Activated CD4-positive, alpha-beta T cell treated with anti-CD3 and anti-CD28 coated beads for 36 hours (primary cell): ENCODE measurements at regions not wholly inside any gene's neighbourhood (a gene's known extent, or its start where the extent isn't known, plus 50 kb on each side); places are given as distances from the start of the nearest gene placed in this dataset.
"Not testable (repeated sequence)": the region's sequence is repeated elsewhere in the genome, so short reads cannot be mapped to it uniquely, and the experiment has no call there.

Source experiments
- ATAC-seq: fragments of 200-7000 bp; cut with Tn5 transposase; one replicate; pipeline ENCODE4 v1.10.0; 2021; ENCODE audit warnings: mild to moderate bottlenecking, moderate library complexity
- CTCF ChIA-PET: fragments of 350-600 bp; sonication (Branson Sonifier 250); formaldehyde crosslinking; loops from one replicate; lab custom pipeline; 2021; ENCODE audit warnings: antibody characterized with exemption; lab: Charles Lee
- POLR2A ChIA-PET: fragments of 350-600 bp; sonication (Branson Sonifier 250); formaldehyde crosslinking; loops from one replicate; lab custom pipeline; 2021; ENCODE audit warnings: antibody characterized with exemption, inconsistent platforms; lab: Charles Lee
- DNase-seq: peaks from one replicate; pipeline ENCODE4 v3.0.0-alpha.2; 2020
- H3K27ac Mint-ChIP-seq: one replicate; pipeline ENCODE4 v1.8.0; 2021; ENCODE audit warnings: mixed read lengths
- H3K27me3 Mint-ChIP-seq: one replicate; pipeline ENCODE4 v1.8.0; 2021; ENCODE audit warnings: mixed read lengths
- H3K36me3 Mint-ChIP-seq: one replicate; pipeline ENCODE4 v1.8.0; 2021; ENCODE audit warnings: low read depth, mixed read lengths
- H3K4me1 Mint-ChIP-seq: one replicate; pipeline ENCODE4 v1.8.0; 2021; ENCODE audit warnings: mixed read lengths
- H3K4me3 Mint-ChIP-seq: one replicate; pipeline ENCODE4 v1.8.0; 2021; ENCODE audit warnings: mild to moderate bottlenecking, moderate library complexity, mixed read lengths
- H3K9me3 Mint-ChIP-seq: one replicate; pipeline ENCODE4 v1.8.0; 2021; ENCODE audit warnings: low read depth, mixed read lengths
- intact Hi-C, 2 experiments: fragments of 100-400 bp; cut with DNase I in 1 of 2; cut with micrococcal nuclease in 1 of 2; formaldehyde crosslinking; loops; one replicate each; pipeline versions ENCODE4 v1.14.2 to v1.15.1; 2022 to 2024; cut with DNase I, micrococcal nuclease

DNA sequence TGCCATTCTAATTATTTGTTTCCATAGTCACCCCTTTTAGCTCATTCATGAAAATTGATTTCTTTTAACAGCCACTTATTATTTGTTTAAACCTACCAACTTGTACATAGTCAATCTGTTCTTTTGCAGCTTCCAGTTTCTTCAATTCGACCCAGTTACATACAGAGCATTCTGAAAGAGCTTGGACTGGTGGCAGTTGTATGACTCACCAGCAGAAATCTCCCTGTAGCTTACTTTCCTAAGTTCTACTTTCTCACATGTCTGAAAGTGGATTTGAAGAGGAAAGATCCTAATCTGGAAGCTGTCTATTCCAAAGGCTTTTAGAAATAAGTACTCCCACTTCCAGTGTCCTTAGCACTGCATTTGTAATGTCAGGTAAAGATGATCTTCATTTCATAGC lies 447.9 kb downstream of the HTR1B start:
- Mint-ChIP-seq H3K4me3 (no peak overlapping the region), H3K9me3 (peaks cover 8% of the 10 kb centered on the region), H3K27me3 (no peaks in the 10 kb centered on the region), H3K36me3 (no peaks in the 10 kb centered on the region), H3K27ac (no peak overlapping the region), H3K4me1 (no peaks in the 10 kb centered on the region)
- ATAC-seq: no peak
- intact Hi-C loops: no loop called here
- ChIA-PET POLR2A (no interaction called here), CTCF (interaction anchor here (0.6 to 0.7 kb wide), 2 partner anchors 72 to 194 kb away, joined by 3 read pairs; no protein-coding TSS in a partner anchor)
- DNase-seq: no peak

DNA sequence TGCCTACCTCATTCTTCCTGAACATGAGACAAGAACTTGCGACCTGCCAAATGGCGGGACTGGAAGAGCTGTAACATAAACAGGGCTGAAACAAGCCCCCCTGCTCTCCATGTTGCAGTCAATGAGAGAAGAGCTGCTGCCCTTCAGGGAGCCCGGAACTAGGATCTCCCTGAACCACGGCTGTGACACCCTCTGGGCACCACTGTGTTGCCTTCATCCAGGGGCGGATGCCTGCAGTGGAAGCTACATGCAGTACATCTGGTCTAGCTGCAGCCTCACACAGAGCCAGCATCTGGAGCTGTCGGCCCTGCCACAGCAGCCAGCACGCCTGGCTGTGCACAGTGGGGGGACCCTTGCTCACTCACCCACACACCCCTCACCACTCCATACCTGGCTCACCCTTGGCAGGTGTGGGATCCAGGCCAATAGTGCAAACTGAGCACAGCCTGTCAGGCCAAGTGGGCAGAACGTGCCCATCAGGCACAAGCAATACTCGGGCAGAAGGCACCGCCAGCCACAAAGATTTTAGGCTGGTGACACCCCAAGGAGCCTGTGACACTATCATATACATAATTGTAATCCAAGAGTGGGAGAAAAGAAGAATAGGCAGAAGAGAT lies 451.3 kb downstream of the HTR1B start:
- Mint-ChIP-seq H3K27me3 (no peaks in the 10 kb centered on the region), H3K27ac (no peak overlapping the region), H3K36me3 (no peaks in the 10 kb centered on the region), H3K4me3 (no peak overlapping the region), H3K4me1 (no peaks in the 10 kb centered on the region), H3K9me3 (peaks cover 3% of the 10 kb centered on the region)
- POLR2A ChIA-PET: no interaction called here
- CTCF ChIA-PET: no interaction called here
- DNase-seq (no peak), ATAC-seq (no peak)
- intact Hi-C loops: no loop called here

- Mint-ChIP-seq H3K27me3 (no peaks in the 10 kb centered on the region), H3K9me3 (peaks cover 3% of the 10 kb centered on the region), H3K27ac (no peak overlapping the region), H3K4me3 (no peak overlapping the region), H3K36me3 (no peaks in the 10 kb centered on the region), H3K4me1 (no peaks in the 10 kb centered on the region)
- intact Hi-C loops: no loop called here
- ATAC-seq (no peak), DNase-seq (no peak)
- ChIA-PET CTCF (no interaction called here), POLR2A (no interaction called here)
These were observed 452.3 kb downstream of the HTR1B start for GRCh38 chr6:77010931-77011542.

GRCh38 chr6:76992553-76992952 lies 470.7 kb downstream of the HTR1B start:
- Mint-ChIP-seq H3K27ac (no peak overlapping the region), H3K27me3 (no peaks in the 10 kb centered on the region), H3K36me3 (no peaks in the 10 kb centered on the region), H3K4me1 (no peaks in the 10 kb centered on the region), H3K9me3 (peaks cover 3% of the 10 kb centered on the region), H3K4me3 (no peak overlapping the region)
- ATAC-seq: no peak
- CTCF ChIA-PET: no interaction called here
- no peak for DNase-seq
- intact Hi-C loops: no loop called here
- POLR2A ChIA-PET: no interaction called here

GRCh38 chr6:76984572-76984971 lies 478.7 kb downstream of the HTR1B start:
- DNase-seq (no peak), ATAC-seq (no peak)
- H3K4me3 Mint-ChIP-seq: no peak overlapping the region
- CTCF ChIA-PET: no interaction called here
- no peaks in the 10 kb centered on the region for H3K36me3 Mint-ChIP-seq
- POLR2A ChIA-PET: no interaction called here
- no peaks in the 10 kb centered on the region for H3K27me3 Mint-ChIP-seq
- no peaks in the 10 kb centered on the region for H3K4me1 Mint-ChIP-seq
- intact Hi-C loops: no loop called here
- H3K27ac Mint-ChIP-seq: no peak overlapping the region
- H3K9me3 Mint-ChIP-seq: peaks cover 6% of the 10 kb centered on the region

GRCh38 chr6:76982476-76983199 lies 480.7 kb downstream of the HTR1B start:
- no peak overlapping the region for H3K4me3 Mint-ChIP-seq
- H3K9me3 Mint-ChIP-seq: peaks cover 10% of the 10 kb centered on the region
- ChIA-PET CTCF (no interaction called here), POLR2A (no interaction called here)
- no peaks in the 10 kb centered on the region for H3K27me3 Mint-ChIP-seq
- DNase-seq: no peak
- H3K4me1 Mint-ChIP-seq: no peaks in the 10 kb centered on the region
- intact Hi-C loops: no loop called here
- no peak for ATAC-seq
- H3K27ac Mint-ChIP-seq: no peak overlapping the region
- H3K36me3 Mint-ChIP-seq: no peaks in the 10 kb centered on the region

GRCh38 chr6:76972474-76972873 lies 490.8 kb downstream of the HTR1B start:
- Mint-ChIP-seq H3K4me3 (no peak overlapping the region), H3K27me3 (no peaks in the 10 kb centered on the region), H3K36me3 (no peaks in the 10 kb centered on the region), H3K4me1 (no peaks in the 10 kb centered on the region), H3K27ac (no peak overlapping the region), H3K9me3 (peaks cover 9% of the 10 kb centered on the region)
- ATAC-seq (no peak), DNase-seq (no peak)
- intact Hi-C loops: no loop called here
- POLR2A ChIA-PET: no interaction called here
- CTCF ChIA-PET: no interaction called here

- peaks cover 13% of the 10 kb centered on the region for H3K9me3 Mint-ChIP-seq
- H3K27ac Mint-ChIP-seq, H3K27me3 Mint-ChIP-seq, POLR2A ChIA-PET, H3K36me3 Mint-ChIP-seq, intact Hi-C loops, H3K4me1 Mint-ChIP-seq, DNase-seq, H3K4me3 Mint-ChIP-seq, ATAC-seq, CTCF ChIA-PET: not testable (repeated sequence)
These were observed 504.1 kb downstream of the HTR1B start for GRCh38 chr6:76959177-76959576.

DNA sequence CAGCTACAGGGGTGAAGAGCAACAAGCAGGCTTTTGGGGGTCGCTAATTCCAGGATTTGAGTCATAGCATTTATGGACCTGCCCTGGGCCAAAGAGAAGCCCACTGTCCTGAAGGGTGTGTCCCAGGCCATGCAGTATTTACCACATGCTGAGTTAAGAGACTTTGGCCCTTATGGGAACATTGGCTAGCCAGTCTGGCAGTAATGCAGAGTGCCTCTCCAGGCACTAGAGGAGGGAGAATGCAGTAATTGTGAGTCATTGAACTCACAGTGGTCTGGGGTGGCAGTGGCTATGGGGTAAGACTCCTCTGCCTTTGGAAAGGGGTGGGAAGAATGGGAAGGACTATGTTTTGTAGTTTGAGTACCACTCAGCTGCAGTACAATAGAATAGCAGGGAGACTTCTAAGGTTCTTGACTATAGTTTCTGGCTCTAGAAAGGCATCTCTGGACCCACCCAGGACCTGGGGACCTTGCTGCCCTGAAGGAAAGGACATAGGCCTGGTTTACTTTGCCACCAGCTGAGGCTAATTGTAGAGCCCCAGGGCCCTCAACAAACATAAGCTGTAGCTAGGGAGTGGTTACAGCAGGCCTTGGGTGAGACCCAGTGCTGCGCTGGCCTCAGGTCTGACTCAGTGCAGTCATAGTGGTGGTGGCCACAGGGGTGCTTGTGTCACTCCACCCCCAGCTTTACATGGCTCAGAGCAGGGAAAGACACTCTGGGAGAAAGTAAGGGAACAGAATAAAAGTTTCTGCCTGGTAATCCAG lies 520.9 kb downstream of the HTR1B start:
- no peak for DNase-seq
- intact Hi-C loops: no loop called here
- ATAC-seq: no peak
- CTCF ChIA-PET: no interaction called here
- POLR2A ChIA-PET: no interaction called here
- Mint-ChIP-seq H3K27ac (no peak overlapping the region), H3K36me3 (no peaks in the 10 kb centered on the region), H3K4me1 (no peaks in the 10 kb centered on the region), H3K27me3 (no peaks in the 10 kb centered on the region), H3K9me3 (peaks cover 10% of the 10 kb centered on the region), H3K4me3 (no peak overlapping the region)

DNA sequence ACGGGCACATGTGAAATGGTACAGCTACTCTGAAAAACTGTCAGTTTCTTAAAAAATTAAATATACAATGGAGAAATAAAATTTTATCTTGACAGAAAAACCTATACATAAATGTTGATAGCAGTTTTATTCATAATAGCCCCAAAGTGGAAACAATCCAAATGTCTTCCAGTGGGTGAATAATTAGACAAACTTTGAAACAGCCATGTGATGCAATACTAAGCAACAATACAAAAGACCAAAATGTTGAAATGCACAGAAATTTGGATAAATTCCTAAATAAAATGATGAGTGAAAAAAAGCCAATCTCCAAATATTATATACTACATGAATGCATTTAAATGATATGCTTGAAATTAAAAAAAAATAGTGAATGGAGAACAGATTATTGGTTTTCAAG lies 523.1 kb downstream of the HTR1B start:
- H3K27ac Mint-ChIP-seq: no peak overlapping the region
- no peak overlapping the region for H3K4me3 Mint-ChIP-seq
- intact Hi-C loops: no loop called here
- H3K36me3 Mint-ChIP-seq: no peaks in the 10 kb centered on the region
- ATAC-seq (no peak), DNase-seq (no peak)
- ChIA-PET CTCF (no interaction called here), POLR2A (no interaction called here)
- H3K27me3 Mint-ChIP-seq: no peaks in the 10 kb centered on the region
- no peaks in the 10 kb centered on the region for H3K4me1 Mint-ChIP-seq
- H3K9me3 Mint-ChIP-seq: peaks cover 12% of the 10 kb centered on the region

- Mint-ChIP-seq H3K9me3 (peaks cover 4% of the 10 kb centered on the region), H3K36me3 (no peaks in the 10 kb centered on the region), H3K4me3 (no peak overlapping the region), H3K27ac (no peak overlapping the region), H3K4me1 (no peaks in the 10 kb centered on the region), H3K27me3 (no peaks in the 10 kb centered on the region)
- no peak for ATAC-seq
- intact Hi-C loops: no loop called here
- ChIA-PET CTCF (no interaction called here), POLR2A (no interaction called here)
- DNase-seq: no peak
These were observed 548.6 kb downstream of the HTR1B start for GRCh38 chr6:76914737-76915136.
